HL-60/S4 treated with retinoic acid at 250 ng/mL for 4 days and 3 days (cell line): ENCODE measurements at regions not wholly inside any gene's neighbourhood (a gene's known extent, or its start where the extent isn't known, plus 50 kb on each side); places are given as distances from the start of the nearest gene placed in this dataset.
"Not testable (repeated sequence)": the region's sequence is repeated elsewhere in the genome, so short reads cannot be mapped to it uniquely, and the experiment has no call there.

Source experiments
- in situ Hi-C: fragments of 300-500 bp; cut with MboI; formaldehyde crosslinking; loops from 2 replicates; pipeline ENCODE4 v1.7.0; 2022; ENCODE audit warnings: low sequenced_read_pairs

DNA sequence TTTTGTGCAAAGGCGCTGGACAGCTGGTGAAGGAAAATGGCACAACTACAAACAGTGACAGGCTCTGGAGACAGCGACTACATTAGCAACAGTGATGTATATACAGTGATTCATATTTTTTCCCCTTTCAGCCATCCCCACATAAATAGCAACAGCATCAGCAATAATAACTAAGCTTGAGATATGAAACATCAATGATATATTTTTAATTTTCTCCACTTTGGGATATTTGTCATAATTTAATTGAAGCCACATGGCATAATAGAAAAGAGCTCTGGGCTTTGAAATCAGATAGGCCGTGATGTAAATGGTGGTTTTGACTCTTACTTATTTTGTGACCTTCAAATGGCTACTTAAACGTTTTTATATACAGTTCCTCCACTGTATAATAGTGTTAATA lies 764.3 kb upstream of the PRMT6 start:
- in situ Hi-C loops: no loop called here

DNA sequence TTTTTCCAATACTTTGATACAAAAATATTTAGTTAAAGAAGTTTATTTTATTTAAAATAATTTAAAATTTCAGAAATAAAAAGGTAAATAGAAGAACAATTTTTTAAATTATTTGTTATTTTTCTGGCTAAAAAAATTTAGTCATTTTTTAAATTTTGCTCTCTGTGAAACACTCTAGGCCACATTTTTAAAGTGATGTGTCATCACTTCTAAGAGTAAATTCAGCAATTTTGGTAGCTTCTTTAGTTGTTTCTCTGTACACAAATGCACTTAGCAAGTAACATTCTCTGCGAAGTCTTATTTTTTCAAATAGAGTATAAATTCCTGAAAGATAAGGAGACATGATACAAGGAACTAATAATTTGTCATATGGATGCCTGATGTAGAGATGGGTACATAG lies 760.0 kb upstream of the PRMT6 start:
- in situ Hi-C loops: no loop called here

DNA sequence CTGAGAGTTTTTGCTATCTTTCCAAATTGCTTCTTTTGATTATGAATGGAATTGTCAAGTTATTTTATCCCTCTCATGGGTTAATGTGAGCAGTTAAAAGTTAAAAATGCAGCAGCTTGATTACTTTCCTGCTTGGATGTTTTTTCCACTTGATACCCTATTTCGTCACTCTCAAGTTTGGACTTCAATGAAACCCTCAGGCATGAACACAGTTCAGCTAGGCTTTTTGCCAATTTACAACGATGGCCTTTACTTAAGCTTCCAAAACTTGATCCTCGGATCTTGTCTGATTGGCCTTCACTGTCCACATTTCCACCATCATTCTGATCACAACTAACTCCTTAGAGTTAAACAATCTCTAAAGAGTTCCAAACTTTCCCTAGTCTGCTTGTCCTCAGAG lies 752.4 kb upstream of the PRMT6 start:
- in situ Hi-C loops: no loop called here

DNA sequence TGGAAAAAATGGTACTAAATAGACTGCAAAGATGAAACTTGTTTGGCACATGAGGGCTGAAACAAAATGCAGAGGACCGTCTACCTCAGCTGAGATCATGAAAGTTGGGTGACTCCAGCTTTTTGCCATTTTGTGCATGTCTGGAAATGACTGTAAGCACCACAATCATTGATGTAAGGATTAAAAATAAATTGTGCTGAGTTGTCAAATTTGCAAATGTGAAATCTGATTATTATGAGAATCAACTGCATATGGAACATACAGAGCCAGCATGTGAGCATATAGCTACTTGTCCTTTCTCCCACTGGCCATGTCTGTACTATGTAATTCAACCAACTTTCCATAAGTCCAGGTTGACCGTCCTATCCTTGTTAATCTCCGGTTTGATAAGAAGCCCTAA lies 736.9 kb upstream of the PRMT6 start:
- in situ Hi-C loops: no loop called here

DNA sequence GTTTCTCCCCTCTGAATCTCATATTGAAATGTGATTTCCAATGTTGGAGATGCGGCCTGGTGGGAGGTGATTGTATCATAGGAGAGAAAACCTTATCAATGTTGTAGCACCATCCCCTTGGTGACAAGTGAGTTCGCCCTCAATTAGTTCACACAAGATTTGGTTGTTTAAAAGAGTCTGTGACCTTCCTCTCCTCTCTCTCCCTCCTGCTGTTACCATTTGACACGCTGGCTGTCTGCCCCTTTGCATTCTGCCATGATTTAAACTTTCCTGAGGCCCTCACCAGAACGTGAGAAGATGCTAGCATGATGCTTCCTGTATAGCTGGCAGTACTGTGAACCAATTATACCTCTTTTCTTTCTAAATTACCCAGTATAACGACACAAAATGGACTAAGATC lies 730.9 kb upstream of the PRMT6 start:
- in situ Hi-C loops: no loop called here

DNA sequence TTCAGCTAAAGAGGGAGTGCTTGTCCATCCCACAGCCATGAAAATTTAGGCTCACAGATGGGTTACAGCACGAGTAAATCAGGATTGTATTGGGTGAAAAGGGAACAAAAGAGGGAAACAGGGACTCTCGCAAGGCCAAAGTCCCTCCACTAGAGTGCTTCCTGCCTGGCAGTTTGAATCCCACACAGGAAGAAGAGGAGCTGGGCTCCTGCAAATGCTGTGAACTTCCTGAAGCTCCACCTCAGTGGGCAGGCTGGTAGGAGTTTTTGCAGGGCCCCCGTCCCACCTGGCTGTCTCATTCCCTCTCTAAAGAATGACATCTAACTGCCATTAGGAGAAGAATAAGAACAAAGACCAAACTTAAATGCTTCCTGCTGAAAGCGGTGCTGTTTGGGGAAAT lies 712.0 kb upstream of the PRMT6 start:
- in situ Hi-C loops: no loop called here

DNA sequence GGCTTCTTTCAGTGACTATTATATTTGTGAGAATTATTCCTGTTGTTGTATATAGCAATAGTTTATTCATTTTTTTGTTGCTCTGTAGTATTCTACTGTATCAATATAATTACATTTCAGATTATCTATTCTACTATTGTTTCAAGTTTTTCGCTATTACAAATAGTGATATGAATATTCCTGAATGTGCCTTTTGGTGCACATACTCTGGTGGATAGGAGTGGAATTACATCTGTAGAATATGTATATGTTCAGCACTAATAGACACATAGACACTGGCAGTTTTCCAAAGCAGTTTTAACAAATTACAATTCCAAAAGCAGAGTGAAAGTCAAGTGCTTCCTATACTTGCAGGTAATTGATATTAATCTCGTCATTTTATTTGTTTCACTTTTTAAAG lies 696.2 kb upstream of the PRMT6 start:
- in situ Hi-C loops: no loop called here

DNA sequence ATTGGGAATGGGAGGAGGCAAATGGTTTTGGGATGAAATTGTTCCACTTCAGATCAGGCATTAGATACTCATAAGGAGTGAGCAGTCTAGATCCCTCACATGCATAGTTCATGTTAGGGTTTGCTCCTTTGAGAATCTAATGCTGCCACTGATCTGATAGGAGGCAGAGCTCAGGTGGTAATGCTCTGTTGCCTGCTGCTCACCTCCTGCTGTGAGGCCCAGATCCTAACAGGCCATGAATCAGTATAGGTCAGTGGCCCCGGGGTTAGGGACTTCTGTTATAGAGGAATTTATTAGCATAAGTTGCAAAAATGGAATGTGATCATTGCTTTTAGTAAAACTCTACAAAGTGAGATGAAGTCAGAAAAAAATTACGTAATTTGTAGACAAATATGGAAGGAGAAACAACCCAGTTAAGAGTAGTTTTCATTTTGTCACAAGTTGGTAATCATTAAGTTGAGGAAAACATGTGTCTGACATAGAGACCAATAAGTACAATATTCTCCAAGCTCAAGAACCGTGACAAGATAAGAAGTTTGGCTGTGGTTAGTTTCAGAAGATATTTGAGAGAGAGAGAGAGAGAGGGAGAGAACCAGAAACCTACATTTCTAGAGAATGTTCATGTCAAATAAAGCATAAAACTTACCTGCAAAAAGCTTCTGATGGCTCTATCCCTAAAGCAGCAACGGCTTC lies 689.7 kb upstream of the PRMT6 start:
- in situ Hi-C loops: no loop called here

DNA sequence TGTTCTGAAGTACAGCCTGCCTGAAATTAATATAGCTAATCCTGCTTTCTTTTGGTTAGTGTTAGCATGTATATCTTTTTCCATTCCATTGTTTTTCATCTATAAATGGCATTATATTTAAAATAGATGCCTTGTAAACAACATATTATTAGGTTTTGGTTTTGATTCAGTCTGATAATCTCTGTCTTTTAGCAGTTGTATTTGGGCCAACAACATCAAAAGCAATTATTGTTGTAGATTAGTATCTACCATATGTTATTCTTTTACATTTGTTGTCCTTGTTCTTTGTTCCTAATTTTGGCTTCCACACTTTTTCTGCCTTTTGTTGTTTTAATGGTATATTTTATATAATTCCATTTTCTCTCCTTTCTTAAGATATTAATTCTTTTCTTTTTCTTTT lies 678.2 kb upstream of the PRMT6 start:
- in situ Hi-C loops: no loop called here

DNA sequence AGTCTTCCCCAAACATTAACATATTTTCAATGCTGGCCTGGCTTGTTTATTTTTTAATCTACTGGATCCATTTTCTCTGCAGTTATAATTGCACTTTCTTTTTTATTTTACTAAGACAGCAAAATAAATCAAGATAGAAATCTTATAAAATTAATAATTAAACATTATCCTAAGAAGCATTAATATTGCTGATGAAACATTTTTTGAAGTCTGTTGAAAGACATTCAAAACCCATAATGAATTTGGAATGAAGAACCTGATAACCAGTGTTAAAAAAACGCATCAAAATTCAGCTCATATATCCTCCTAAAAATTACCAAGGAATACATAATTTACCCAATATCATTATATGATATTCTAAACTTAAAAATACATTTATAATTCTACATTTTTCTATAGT lies 675.7 kb upstream of the PRMT6 start:
- in situ Hi-C loops: no loop called here

DNA sequence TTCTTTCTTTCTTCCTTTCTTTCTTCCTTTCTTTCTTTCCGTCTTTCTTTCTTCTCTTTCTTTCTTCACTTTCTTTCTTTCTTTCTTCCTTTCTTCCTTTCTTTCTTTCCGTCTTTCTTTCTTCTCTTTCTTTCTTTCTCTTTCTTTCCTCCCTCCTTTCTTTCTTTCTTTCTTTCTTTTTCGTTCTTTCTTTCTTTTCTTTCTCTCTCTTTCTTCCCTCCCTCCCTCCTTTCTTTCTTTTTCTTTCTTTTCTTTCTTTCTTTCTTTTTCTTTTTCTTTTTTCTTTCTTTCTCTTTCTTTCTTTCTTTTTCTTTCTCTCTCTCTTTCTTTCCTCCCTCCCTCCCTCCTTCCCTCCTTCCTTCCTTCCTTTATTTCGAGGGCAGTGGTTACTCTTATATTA lies 667.3 kb upstream of the PRMT6 start:
- in situ Hi-C loops: not testable (repeated sequence)

DNA sequence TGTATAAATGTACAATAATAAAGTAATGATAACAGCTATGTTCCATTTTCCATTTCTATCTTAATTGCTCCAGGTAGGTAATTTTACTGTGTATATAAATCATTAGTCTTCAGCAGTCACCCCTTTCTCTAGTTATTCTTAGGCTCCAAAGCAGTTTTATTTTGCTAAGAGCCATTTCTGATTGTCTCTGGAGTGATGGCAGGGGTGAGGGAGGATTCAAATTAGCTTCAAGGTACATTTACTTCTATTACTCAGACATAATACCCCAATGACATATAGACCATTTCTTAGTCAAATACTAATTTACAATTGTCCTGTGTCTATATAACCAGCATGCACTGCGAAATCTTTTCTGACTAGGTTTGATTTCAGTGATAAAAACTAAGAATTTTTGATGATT lies 663.4 kb upstream of the PRMT6 start:
- in situ Hi-C loops: no loop called here

DNA sequence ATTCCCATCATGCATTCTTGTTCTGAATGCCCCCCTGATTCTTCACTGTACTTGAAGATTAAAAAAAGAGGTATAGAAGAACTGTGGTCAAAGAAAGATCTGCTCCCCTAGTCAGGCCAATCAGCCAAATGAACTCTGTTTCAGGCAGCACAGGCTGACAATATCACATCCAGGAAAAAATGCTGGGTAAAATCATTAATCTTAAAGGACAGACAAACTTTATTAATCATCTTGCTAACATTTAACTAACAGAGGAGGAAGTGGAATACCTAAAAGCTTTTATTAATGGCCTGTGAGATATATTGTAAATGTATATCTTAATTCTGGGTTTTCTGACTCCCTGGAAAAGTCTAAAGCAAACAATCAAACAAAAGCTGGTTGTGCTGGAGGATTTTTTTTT lies 660.5 kb upstream of the PRMT6 start:
- in situ Hi-C loops: no loop called here

DNA sequence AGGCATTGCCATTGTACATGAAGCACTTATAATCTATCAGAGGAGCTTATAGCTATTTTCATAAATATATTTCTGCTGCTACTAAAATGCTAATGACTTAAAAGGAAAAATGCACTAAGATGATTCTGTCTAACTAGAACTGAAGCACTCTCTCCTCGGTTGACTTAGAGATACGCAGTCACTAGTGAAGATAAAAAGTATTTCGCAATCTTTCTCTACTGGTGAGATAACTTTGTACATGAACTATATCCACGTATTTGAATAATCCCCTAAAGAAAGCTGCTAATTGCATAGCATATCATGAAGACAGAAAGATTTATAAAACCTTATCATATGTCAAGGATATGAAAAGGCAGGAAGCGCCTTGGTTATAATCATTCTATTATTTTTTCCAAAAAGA lies 658.1 kb upstream of the PRMT6 start:
- in situ Hi-C loops: no loop called here

DNA sequence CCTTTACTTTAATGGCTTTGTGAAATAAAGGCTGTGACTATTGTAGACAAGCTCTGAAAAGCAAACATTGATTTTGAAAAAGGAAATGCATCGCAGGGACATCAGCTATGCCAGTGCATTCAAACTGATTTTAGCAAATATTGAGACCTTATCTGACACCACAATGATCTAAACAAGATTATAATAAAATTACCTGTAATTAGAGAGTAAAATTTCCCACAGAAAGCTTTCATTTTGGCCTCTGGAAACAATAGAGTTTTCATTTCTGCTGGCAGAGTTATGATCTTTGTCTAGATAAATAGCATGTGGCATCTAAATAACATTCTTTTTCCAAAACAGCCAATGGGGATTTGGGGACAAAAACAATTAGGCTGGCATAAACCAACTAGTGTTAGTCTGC lies 650.4 kb upstream of the PRMT6 start:
- in situ Hi-C loops: no loop called here

DNA sequence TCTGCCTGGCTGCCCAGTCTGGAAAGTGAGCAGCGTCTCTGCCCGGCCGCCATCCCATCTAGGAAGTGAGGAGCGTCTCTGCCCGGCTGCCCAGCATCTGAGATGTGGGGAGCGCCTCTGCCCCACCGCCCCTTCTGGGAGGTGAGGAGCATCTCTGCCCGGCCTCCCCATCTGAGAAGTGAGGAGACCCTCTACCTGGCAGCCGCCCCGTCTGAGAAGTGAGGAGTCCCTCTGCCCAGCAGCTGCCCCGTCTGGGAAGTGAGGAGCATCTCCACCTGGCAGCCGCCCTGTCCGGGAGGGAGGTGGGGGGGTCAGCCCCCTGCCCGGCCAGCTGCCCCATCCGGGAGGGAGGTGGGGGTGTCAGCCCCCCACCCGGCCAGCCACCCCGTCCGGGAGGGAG lies 644.2 kb upstream of the PRMT6 start:
- in situ Hi-C loops: not testable (repeated sequence)

DNA sequence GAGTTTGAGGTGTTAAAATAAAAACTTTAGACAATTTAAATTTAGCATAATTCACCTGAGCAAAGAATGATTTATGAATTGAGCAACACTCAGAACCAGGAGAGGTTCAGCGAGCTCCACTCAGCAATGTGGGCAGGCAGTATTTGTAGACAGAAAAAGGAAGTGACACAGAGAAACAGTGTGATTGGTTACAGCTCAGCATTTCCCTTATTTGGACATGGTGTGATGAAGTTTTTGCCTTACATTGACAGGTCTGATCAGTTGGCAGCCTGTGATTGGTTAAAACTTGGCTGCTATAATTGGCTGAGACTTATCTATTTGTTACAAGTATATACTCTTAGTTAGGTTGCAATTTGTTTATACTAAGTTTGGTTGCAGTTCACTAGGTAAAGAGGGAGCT lies 621.2 kb upstream of the PRMT6 start:
- in situ Hi-C loops: no loop called here

DNA sequence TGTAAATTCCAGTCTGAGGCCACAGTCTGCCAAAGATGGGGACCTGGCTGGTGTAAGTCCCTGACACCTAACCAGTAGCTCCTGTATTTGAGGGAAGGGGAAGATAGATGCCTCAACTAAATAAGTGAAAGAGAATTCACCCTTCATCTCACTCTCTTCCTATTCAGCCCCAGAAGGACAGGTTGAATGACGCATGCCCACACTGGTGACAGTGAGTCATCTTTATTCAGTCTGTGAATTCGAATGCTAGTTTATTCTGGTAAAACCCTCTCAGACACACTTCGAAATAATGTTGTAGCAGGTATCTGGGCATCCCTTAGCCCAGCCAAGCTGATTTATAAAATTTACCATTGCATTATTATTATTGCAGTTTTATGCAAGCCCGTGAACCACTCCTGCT lies 617.0 kb upstream of the PRMT6 start:
- in situ Hi-C loops: no loop called here

DNA sequence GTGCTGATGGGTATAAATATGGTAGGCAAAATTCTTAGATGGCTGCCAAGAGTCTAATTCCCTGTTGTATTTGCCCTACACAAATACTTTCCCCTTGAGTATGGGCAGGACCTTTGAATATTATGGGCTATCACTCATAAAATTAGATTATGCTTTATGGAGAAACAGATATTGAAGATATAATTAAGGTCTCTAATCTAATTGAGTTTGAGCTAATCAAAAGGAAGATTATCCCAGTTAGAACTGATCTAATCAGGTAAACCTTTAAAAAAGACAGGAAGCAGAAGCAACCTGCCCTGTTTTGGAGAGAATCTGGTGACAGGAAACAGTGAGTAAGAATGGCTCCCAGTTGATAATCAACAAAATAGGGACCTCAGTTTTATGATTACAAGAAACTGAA lies 609.0 kb upstream of the PRMT6 start:
- in situ Hi-C loops: no loop called here

DNA sequence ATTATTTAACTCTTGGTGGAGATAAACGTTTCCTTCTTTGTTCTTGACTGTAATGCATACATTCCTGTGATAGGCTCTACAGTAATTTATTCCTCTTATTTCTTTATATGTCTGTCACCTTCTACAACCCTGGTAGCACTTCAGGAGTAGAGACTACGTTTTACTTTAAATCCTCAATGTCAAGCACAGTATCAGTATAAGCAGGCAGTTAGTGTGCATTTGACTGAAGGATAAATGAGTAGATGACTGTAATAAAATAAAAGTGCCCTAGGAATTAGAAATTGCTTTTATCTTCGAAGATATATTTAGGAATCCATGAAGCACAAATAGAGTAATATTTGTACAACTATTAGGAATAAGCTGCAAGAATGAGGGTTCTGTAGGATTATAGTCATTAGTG lies 599.6 kb upstream of the PRMT6 start:
- in situ Hi-C loops: no loop called here

DNA sequence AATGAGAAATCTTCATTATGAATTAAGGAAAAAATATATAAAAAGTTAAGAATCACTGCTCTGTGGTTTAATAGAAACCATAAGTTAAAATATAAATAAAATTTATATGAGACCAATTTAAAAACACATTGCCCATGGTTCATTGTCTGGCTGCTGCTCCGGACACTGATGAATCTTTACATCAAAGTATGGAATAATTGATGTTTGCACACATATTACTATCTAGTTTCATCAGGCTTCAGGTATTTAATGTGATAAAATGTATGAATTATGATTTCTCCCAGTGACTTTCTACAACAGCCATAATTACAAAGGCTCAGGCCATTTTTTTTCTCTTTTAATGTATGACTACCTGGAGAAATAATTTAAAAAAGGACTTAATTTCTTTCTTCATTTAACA lies 599.1 kb upstream of the PRMT6 start:
- in situ Hi-C loops: no loop called here

DNA sequence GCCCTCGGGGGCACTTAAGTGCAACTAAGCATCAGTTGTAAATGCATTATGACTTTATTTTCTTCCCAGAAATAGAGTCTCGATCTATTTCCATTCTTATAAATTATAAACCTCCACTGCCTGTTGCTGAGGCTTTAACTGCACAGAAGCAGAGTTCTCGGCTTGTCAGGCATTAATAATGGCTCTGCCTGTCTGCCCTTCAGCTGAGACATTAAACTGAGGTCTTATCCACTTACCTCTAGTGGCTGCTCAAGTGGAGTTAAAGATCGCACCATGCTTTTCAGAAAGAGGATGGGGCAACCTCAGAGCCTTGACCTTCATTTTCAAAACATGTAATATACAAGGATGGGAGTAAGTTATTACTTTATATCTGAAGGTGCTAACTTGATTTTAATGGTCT lies 597.6 kb upstream of the PRMT6 start:
- in situ Hi-C loops: no loop called here

DNA sequence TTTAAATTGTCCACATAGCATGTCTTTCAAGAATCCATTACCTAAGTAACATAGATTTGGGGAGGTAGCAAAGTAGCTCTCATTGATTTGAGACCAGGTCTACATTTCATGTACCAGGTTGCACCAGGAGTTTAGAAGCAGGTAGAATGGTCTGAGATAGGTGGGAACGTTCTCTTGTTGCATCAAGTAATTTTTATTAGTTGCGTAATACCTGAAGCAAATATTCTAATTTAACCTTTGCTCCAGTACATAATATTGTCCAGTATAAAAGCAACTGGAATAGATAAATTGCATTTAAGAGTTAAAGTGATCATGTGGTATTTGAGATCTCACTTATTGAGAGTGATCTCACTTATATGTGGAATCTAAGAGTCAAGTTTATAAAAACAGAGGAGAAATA lies 597.1 kb upstream of the PRMT6 start:
- in situ Hi-C loops: no loop called here

DNA sequence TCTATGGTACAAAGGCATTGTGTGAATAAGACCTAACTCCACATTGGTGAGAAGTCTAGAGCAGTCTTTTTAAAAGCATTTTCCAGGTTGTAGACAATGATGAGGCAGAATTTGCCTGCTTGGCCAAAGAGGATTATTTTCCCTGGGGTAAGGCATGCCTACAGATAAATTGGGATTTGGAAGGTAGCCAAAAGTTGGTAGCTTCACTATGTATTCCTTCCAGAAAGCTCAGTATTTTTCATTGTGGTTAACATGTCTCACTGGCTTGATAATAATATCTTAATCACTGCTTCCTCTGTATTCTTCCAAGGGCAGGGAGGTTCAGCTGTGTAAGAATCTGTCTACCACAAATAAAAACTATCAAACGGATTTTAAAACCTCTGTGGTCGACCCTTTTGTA lies 590.8 kb upstream of the PRMT6 start:
- in situ Hi-C loops: no loop called here
